ENCODE measurements at regions not wholly inside any gene's neighbourhood (a gene's known extent, or its start where the extent isn't known, plus 50 kb on each side); places are given as distances from the start of the nearest gene placed in this dataset.

GRCh38 chr11:114845766-114846415 is 167.6 kb downstream of the NXPE2 start:
- TF ChIP-seq CTCF (IDR thresholded peaks at IDR 0.05; ENCODE audit: unreplicated experiment): no peak
- BruUV-seq (replicated peaks): no TSS peak
- Mint-ChIP-seq H3K9me3 (ENCODE audit: low read depth, unreplicated experiment) (no peaks in the 10 kb centered on the region), H3K27ac (ENCODE audit: unreplicated experiment) (no peak overlapping the region), H3K27me3 (ENCODE audit: unreplicated experiment) (no peaks in the 10 kb centered on the region), H3K4me3 (ENCODE audit: low read depth, unreplicated experiment) (no peak overlapping the region), H3K36me3 (ENCODE audit: insufficient read depth, unreplicated experiment) (no peaks in the 10 kb centered on the region), H3K4me1 (ENCODE audit: low read depth, unreplicated experiment) (no peaks in the 10 kb centered on the region)
- no peak for DNase-seq
- intact Hi-C loops (cut with micrococcal nuclease; ENCODE audit: unreplicated experiment): no loop called here
- CTCF ChIA-PET: no interaction called here

GRCh38 chr11:114846416-114846791 is 168.1 kb downstream of the NXPE2 start:
- DNase-seq: no peak
- H3K36me3 Mint-ChIP-seq (ENCODE audit: insufficient read depth, unreplicated experiment): no peaks in the 10 kb centered on the region
- TF ChIP-seq CTCF (IDR thresholded peaks at IDR 0.05; ENCODE audit: unreplicated experiment): no peak
- no peak overlapping the region for H3K4me3 Mint-ChIP-seq (ENCODE audit: low read depth, unreplicated experiment)
- no peaks in the 10 kb centered on the region for H3K4me1 Mint-ChIP-seq (ENCODE audit: low read depth, unreplicated experiment)
- H3K27ac Mint-ChIP-seq (ENCODE audit: unreplicated experiment): no peak overlapping the region
- no peaks in the 10 kb centered on the region for H3K27me3 Mint-ChIP-seq (ENCODE audit: unreplicated experiment)
- intact Hi-C loops (cut with micrococcal nuclease; ENCODE audit: unreplicated experiment): no loop called here
- no TSS peak for BruUV-seq (replicated peaks)
- CTCF ChIA-PET: no interaction called here
- peaks cover 3% of the 10 kb centered on the region for H3K9me3 Mint-ChIP-seq (ENCODE audit: low read depth, unreplicated experiment)

- peaks cover 7% of the 10 kb centered on the region for H3K9me3 Mint-ChIP-seq (ENCODE audit: low read depth, unreplicated experiment)
- no peak for TF ChIP-seq CTCF (IDR thresholded peaks at IDR 0.05; ENCODE audit: unreplicated experiment)
- H3K4me3 Mint-ChIP-seq (ENCODE audit: low read depth, unreplicated experiment): no peak overlapping the region
- no peak for DNase-seq
- no peak overlapping the region for H3K27ac Mint-ChIP-seq (ENCODE audit: unreplicated experiment)
- no peaks in the 10 kb centered on the region for H3K27me3 Mint-ChIP-seq (ENCODE audit: unreplicated experiment)
- CTCF ChIA-PET: no interaction called here
- BruUV-seq (replicated peaks): no TSS peak
- intact Hi-C loops (cut with micrococcal nuclease; ENCODE audit: unreplicated experiment): no loop called here
- no peaks in the 10 kb centered on the region for H3K4me1 Mint-ChIP-seq (ENCODE audit: low read depth, unreplicated experiment)
- H3K36me3 Mint-ChIP-seq (ENCODE audit: insufficient read depth, unreplicated experiment): no peaks in the 10 kb centered on the region
These were observed 169.1 kb downstream of the NXPE2 start for GRCh38 chr11:114847306-114847975.

GRCh38 chr11:114848027-114848426 is 169.7 kb downstream of the NXPE2 start:
- intact Hi-C loops (cut with micrococcal nuclease; ENCODE audit: unreplicated experiment): no loop called here
- H3K27me3 Mint-ChIP-seq (ENCODE audit: unreplicated experiment): no peaks in the 10 kb centered on the region
- no peak overlapping the region for H3K27ac Mint-ChIP-seq (ENCODE audit: unreplicated experiment)
- H3K4me3 Mint-ChIP-seq (ENCODE audit: low read depth, unreplicated experiment): no peak overlapping the region
- no peaks in the 10 kb centered on the region for H3K36me3 Mint-ChIP-seq (ENCODE audit: insufficient read depth, unreplicated experiment)
- H3K9me3 Mint-ChIP-seq (ENCODE audit: low read depth, unreplicated experiment): peaks cover 7% of the 10 kb centered on the region
- CTCF ChIA-PET: no interaction called here
- no peak for TF ChIP-seq CTCF (IDR thresholded peaks at IDR 0.05; ENCODE audit: unreplicated experiment)
- no peaks in the 10 kb centered on the region for H3K4me1 Mint-ChIP-seq (ENCODE audit: low read depth, unreplicated experiment)
- no peak for DNase-seq
- no TSS peak for BruUV-seq (replicated peaks)
